ENCODE measurements at regions not wholly inside any gene's neighbourhood (a gene's known extent, or its start where the extent isn't known, plus 50 kb on each side); places are given as distances from the start of the nearest gene placed in this dataset.

GRCh38 chr2:139034064-139034463 is 253.9 kb upstream of the NXPH2 start:
- DNase-seq (ENCODE audit: low spot score): no peak

GRCh38 chr2:139033300-139033699 is 253.1 kb upstream of the NXPH2 start:
- DNase-seq (ENCODE audit: low spot score): no peak

- no peak for DNase-seq (ENCODE audit: low spot score)
Measured at GRCh38 chr2:139031722-139032121, 251.5 kb upstream of the NXPH2 start.

- no peak for DNase-seq (ENCODE audit: low spot score)
Measured at GRCh38 chr2:139020287-139020686, 240.1 kb upstream of the NXPH2 start.

GRCh38 chr2:139018252-139018651 is 238.1 kb upstream of the NXPH2 start:
- DNase-seq (ENCODE audit: low spot score): no peak

- DNase-seq (ENCODE audit: low spot score): no peak
Measured at GRCh38 chr2:139007130-139007529, 226.9 kb upstream of the NXPH2 start.

- no peak for DNase-seq (ENCODE audit: low spot score)
Measured at GRCh38 chr2:139000131-139000785, 220.1 kb upstream of the NXPH2 start.

GRCh38 chr2:138997856-138998517 is 217.8 kb upstream of the NXPH2 start:
- no peak for DNase-seq (ENCODE audit: low spot score)

GRCh38 chr2:138997346-138997745 is 217.2 kb upstream of the NXPH2 start:
- DNase-seq (ENCODE audit: low spot score): no peak

- no peak for DNase-seq (ENCODE audit: low spot score)
Measured at GRCh38 chr2:138994502-138994901, 214.3 kb upstream of the NXPH2 start.

GRCh38 chr2:138985881-138986280 is 205.7 kb upstream of the NXPH2 start:
- DNase-seq (ENCODE audit: low spot score): no peak

- DNase-seq (ENCODE audit: low spot score): no peak
Measured at GRCh38 chr2:138979131-138979785, 199.1 kb upstream of the NXPH2 start.

- DNase-seq (ENCODE audit: low spot score): no peak
Measured at GRCh38 chr2:138974651-138975050, 194.5 kb upstream of the NXPH2 start.

- no peak for DNase-seq (ENCODE audit: low spot score)
Measured at GRCh38 chr2:138964418-138964817, 184.2 kb upstream of the NXPH2 start.

- DNase-seq (ENCODE audit: low spot score): no peak
Measured at GRCh38 chr2:138962686-138963085, 182.5 kb upstream of the NXPH2 start.

GRCh38 chr2:138960191-138960590 is 180.0 kb upstream of the NXPH2 start:
- DNase-seq (ENCODE audit: low spot score): no peak

- DNase-seq (ENCODE audit: low spot score): no peak
Measured at GRCh38 chr2:138959031-138959430, 178.8 kb upstream of the NXPH2 start.

- DNase-seq (ENCODE audit: low spot score): no peak
Measured at GRCh38 chr2:138956116-138956515, 175.9 kb upstream of the NXPH2 start.

GRCh38 chr2:138950486-138950885 is 170.3 kb upstream of the NXPH2 start:
- DNase-seq (ENCODE audit: low spot score): no peak

- no peak for DNase-seq (ENCODE audit: low spot score)
Measured at GRCh38 chr2:138949517-138949916, 169.3 kb upstream of the NXPH2 start.

GRCh38 chr2:138948070-138948539 is 167.9 kb upstream of the NXPH2 start:
- DNase-seq (ENCODE audit: low spot score): no peak

- DNase-seq (ENCODE audit: low spot score): no peak
Measured at GRCh38 chr2:138943470-138943869, 163.3 kb upstream of the NXPH2 start.

GRCh38 chr2:138942466-138942865 is 162.3 kb upstream of the NXPH2 start:
- DNase-seq (ENCODE audit: low spot score): no peak

Data from hepatic stellate cell (primary cell).